ENCODE measurements at regions not wholly inside any gene's neighbourhood (a gene's known extent, or its start where the extent isn't known, plus 50 kb on each side); places are given as distances from the start of the nearest gene placed in this dataset.

GRCh38 chr16:73361061-73361460 is 313.1 kb upstream of the ZFHX3 start:
- TF ChIP-seq CTCF (IDR thresholded peaks at IDR 0.05; ENCODE audit: low read length) = no peak
- no peak for TF ChIP-seq EZH2 (IDR thresholded peaks at IDR 0.05; ENCODE audit: borderline replicate concordance, low read length)
- no peak overlapping the region for H2AFZ ChIP-seq (ENCODE audit: low read length)
- H3K36me3 ChIP-seq (ENCODE audit: insufficient read depth, low read length) = no peaks in the 10 kb centered on the region
- H3K9me2 ChIP-seq (ENCODE audit: low read depth, low read length) = no peaks in the 10 kb centered on the region
- H3K4me1 ChIP-seq (ENCODE audit: insufficient read depth, low read length, severe bottlenecking) = no peaks in the 10 kb centered on the region
- no peaks in the 10 kb centered on the region for H3K27me3 ChIP-seq (ENCODE audit: insufficient read depth, low read length)
- no peaks in the 10 kb centered on the region for H4K20me1 ChIP-seq (ENCODE audit: insufficient read depth, low read length)
- no peak overlapping the region for H3K4me2 ChIP-seq (ENCODE audit: low read length)
- H3K27ac ChIP-seq (ENCODE audit: low read depth, low read length, poor library complexity, severe bottlenecking) = no peak overlapping the region
- H3K4me3 ChIP-seq (ENCODE audit: low read depth, low read length, poor library complexity, severe bottlenecking) = no peak overlapping the region
- no peaks in the 10 kb centered on the region for H3K79me2 ChIP-seq (ENCODE audit: insufficient read depth, low read length)
- no peaks in the 10 kb centered on the region for H3F3A ChIP-seq (ENCODE audit: insufficient read depth, low read length)
- no peak overlapping the region for H3K9ac ChIP-seq (ENCODE audit: low read length)
- no peaks in the 10 kb centered on the region for H3K9me3 ChIP-seq (ENCODE audit: low read length)

- Histone ChIP-seq H3K27ac (ENCODE audit: low read depth, low read length, poor library complexity, severe bottlenecking) (no peak overlapping the region), H2AFZ (ENCODE audit: low read length) (no peak overlapping the region), H3K27me3 (ENCODE audit: insufficient read depth, low read length) (no peaks in the 10 kb centered on the region), H3K4me3 (ENCODE audit: low read depth, low read length, poor library complexity, severe bottlenecking) (no peak overlapping the region), H3K4me1 (ENCODE audit: insufficient read depth, low read length, severe bottlenecking) (no peaks in the 10 kb centered on the region), H3K79me2 (ENCODE audit: insufficient read depth, low read length) (no peaks in the 10 kb centered on the region), H3K9me2 (ENCODE audit: low read depth, low read length) (no peaks in the 10 kb centered on the region), H3F3A (ENCODE audit: insufficient read depth, low read length) (no peaks in the 10 kb centered on the region), H4K20me1 (ENCODE audit: insufficient read depth, low read length) (no peaks in the 10 kb centered on the region), H3K4me2 (ENCODE audit: low read length) (no peak overlapping the region), H3K9ac (ENCODE audit: low read length) (no peak overlapping the region), H3K9me3 (ENCODE audit: low read length) (no peaks in the 10 kb centered on the region), H3K36me3 (ENCODE audit: insufficient read depth, low read length) (no peaks in the 10 kb centered on the region)
- TF ChIP-seq EZH2 (IDR thresholded peaks at IDR 0.05; ENCODE audit: borderline replicate concordance, low read length) (no peak), CTCF (IDR thresholded peaks at IDR 0.05; ENCODE audit: low read length) (no peak)
These were observed 308.6 kb upstream of the ZFHX3 start for GRCh38 chr16:73356401-73357079.

- Histone ChIP-seq H3K79me2 (ENCODE audit: insufficient read depth, low read length) (no peaks in the 10 kb centered on the region), H3K27ac (ENCODE audit: low read depth, low read length, poor library complexity, severe bottlenecking) (no peak overlapping the region), H3K27me3 (ENCODE audit: insufficient read depth, low read length) (no peaks in the 10 kb centered on the region), H4K20me1 (ENCODE audit: insufficient read depth, low read length) (no peaks in the 10 kb centered on the region), H3K9me3 (ENCODE audit: low read length) (no peaks in the 10 kb centered on the region), H3F3A (ENCODE audit: insufficient read depth, low read length) (no peaks in the 10 kb centered on the region), H2AFZ (ENCODE audit: low read length) (no peak overlapping the region), H3K4me3 (ENCODE audit: low read depth, low read length, poor library complexity, severe bottlenecking) (no peak overlapping the region), H3K9ac (ENCODE audit: low read length) (no peak overlapping the region), H3K9me2 (ENCODE audit: low read depth, low read length) (no peaks in the 10 kb centered on the region), H3K36me3 (ENCODE audit: insufficient read depth, low read length) (no peaks in the 10 kb centered on the region), H3K4me2 (ENCODE audit: low read length) (no peak overlapping the region), H3K4me1 (ENCODE audit: insufficient read depth, low read length, severe bottlenecking) (no peaks in the 10 kb centered on the region)
- TF ChIP-seq CTCF (IDR thresholded peaks at IDR 0.05; ENCODE audit: low read length) (no peak), EZH2 (IDR thresholded peaks at IDR 0.05; ENCODE audit: borderline replicate concordance, low read length) (no peak)
These were observed 308.1 kb upstream of the ZFHX3 start for GRCh38 chr16:73355981-73356380.
